NCI-H446 (cell line): ENCODE measurements at regions not wholly inside any gene's neighbourhood (a gene's known extent, or its start where the extent isn't known, plus 50 kb on each side); places are given as distances from the start of the nearest gene placed in this dataset.
A peak's percentile ranks its signal among the peaks of the same experiment; 100 is the strongest.
"Not testable (repeated sequence)": the region's sequence is repeated elsewhere in the genome, so short reads cannot be mapped to it uniquely, and the experiment has no call there.

ENCODE experiments used
- DNase-seq, 2 experiments: peaks; one replicate each; lab custom pipeline; 2025; lab: John Stamatoyannopoulos, UW

DNA sequence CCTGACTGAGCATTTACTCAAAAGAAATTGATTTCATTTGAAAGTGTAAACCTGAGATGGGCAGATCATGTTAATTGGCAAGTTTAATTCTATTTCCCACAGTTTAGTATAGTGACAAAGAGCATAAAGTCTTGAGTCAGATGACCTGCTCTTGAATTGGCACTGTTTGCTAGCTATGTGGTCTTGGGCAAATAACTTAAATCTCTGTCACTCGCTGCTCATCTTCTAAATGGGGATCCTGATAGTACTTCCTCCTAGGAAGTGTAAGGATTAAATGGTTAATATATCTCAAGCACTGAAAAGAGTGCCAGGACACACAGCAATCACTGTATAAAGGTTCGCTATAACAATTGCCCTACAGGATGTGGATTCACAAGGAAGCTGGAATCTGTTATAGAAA, 242.8 kb upstream of the JADE1 start:
- DNase-seq, result no peak

DNA sequence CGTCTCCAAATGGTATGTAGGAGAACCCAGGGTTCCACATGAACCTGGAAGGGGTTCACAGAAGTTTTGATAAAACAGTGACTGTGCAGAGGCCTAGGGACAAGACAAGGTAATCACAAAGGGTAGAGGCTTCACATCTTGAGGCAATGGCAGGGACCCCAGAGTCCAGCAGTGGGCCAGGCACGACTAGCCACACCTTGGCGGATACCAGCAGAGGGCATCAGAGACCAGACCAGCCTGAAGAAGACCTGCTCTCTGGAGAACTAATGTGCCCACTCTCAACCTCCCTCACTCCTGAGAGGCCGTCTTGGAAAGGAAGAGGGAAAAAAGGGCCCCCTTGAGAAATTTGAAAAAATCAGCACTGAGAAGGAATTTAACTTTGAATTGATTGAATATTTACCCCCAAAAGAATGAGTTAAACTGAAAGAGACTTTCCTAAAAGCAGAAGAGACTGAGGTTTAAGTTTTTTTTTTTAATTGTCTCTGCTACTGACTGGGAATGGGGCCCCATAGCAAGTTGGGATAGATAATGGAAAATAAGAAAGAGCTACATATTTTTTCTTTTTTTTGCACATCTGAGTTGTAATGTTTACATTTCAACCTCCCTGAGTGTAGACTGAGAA, 243.8 kb upstream of the JADE1 start:
- DNase-seq, result peak in 1 of 2 experiments; percentile 32

DNA sequence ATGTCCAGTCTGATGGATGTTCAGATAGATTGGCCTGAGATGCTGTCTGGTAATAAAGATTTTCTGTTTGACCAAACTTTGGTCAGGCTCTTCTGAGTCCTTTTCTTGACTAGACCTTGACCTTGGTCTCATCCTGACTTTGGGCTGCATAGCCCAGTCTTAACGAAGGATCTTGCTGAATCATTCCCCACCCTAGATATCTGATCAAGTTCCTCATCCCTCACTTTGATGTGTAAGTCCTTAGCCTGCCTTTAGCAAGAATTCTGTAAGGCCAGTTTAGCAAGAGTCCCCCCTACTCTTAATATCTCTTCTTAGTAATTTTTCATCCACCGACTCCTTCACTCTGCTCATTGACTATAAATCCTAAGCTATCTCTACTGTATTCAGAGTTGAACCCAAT, 244.4 kb upstream of the JADE1 start:
- DNase-seq, result no peak

DNA sequence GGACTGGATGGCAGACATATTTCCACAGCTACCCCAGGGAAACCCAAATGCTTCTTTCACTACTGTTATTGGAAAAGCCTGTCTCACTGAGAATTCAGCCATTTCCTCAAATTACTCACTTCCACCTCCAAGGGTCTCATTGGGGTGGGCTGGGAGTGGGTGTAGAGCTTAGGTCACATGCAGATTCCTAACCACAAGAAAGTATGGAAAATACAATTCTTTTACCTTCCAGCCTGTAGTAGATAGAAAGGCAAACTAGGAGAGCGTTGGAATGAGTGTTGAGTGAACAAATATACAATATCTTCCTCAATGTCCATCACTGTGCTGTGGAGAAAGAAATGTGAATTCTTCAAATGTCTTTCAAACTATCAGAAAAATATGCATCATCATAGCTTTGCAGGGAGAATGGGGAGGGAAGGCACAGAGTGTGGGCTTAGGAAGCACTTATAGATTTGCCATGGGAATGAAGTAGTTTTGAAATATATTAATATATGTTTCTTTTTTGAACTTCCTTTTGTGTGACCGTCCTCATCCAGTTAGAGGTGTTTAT, 245.3 kb upstream of the JADE1 start:
- DNase-seq, result no peak

DNA sequence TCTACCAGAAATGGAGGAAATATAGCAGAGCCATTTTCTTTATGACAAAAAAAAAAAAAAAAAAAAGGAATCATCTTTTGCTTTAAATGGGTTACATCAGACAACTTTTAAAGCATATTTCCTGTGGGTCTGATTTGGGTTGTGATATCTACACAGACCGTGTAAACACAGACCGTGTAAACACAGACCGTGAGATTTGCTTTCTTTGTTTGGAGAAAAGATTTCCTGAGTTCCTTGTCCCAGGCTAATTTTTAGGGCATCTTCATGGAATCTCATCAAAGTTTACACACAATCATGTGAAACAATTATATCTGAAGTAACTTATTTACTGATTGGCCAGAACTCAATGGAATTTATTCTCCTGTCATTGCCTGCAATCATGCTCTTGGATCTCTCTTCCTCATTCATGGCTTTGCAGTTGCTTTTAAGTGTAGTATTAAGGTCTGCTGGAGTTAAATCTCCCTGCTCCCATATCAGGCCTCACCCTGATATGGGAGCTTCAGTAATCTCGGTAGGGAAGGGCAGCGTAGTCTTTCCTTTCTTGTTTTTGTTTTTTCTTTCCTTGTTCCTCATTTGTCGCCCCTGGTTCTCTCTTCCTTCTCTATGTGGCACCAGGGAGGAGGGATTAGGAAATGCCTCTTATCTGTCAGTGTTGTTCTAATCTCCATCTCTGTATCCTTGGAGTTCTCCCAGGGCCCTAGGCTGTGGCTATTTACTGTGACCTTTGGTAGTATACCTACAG, 248.6 kb upstream of the JADE1 start:
- DNase-seq, result no peak

DNA sequence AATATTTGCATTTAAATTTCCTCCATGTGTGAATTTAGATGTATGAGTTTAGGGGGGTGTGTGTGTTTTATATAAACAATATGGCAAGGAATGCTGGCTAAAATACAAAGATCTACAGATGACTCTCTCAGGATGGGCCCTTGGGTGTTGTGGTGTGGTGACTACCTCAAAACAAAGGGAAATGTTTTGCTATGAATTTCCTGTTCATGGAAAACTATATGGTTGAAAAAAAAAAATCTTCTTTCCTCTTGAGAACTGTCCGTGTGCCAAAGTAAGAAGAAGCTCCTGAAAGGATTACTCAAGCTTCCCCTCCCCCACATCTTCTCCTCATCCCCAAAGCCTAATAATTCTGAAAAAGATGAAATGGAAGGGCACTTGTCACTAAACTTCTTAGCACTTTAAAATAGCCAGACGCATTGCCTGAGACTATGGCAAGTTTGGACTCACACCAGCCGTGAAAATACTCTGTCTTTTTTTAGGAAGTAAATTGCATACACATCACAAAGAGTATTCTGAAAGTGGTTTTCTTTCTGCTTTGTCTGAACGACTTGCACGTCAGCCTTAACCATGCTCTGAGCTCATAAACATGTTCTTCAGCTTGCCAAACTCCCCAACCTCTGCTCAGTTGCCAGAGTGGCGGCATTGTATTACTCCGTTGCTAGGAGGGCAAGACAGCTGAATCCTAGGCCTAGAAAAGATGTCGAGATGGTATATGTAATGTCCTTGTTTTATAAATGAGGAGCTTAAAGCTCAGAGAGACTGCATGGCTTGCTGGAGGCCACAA, 250.4 kb upstream of the JADE1 start:
- no peak for DNase-seq

DNA sequence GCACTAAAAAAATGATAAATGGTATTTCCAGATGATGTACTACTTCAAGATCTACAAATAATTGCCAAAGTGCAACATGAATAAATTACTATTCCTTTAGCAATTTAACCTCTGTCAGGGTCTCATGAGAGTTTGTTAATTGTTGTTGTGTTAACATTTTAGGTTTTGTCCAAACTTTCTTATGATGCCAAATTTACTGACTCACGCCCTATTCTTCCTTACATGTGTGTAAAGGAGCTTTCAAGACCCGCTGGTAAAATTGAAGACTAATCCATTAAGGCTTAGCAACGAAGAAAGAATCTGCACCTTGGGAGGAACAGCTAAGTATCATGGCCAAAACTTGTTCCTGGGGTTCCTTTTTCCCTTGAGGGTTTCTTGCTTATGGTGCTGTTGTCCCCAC, 252.7 kb upstream of the JADE1 start:
- DNase-seq, result no peak

DNA sequence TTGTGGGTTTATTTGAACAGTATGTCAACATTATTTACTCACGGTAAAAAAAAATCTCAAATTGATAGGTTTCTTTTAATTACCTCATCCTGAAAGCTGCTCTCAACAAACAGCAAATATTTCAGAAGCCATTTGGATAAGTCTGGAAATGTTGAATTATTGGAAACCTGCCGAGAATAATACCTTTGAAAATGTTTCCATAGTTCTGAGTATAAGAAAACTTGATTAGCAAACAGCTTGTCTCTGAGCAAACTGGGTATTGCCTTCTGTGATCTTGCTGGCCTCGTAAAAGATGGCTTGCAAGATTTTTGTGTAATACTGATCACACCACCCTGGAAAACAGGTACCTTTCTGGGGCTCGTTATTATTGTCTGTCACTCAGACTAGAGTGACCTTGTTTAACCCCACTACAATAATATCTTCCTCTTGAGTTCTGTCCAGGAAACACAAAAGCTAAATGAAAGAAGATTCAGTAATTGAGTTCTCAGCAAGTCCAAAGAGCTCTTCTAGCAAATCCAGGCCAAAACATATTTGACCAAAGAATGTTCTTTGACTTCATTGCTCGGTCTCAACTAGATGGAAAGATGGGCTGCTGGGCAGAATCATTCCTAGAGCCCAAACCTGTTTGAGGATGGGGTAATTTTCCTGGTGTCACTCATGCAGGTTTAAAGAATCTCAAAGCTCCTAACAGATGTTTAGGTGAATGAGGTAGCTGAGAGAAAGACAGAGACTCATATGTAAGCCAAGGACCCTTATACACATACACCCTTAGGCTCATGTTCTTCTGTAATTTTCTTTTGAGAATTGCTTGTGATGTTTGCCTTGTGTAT, 255.6 kb upstream of the JADE1 start:
- peak in 1 of 2 experiments; percentile 50 for DNase-seq

DNA sequence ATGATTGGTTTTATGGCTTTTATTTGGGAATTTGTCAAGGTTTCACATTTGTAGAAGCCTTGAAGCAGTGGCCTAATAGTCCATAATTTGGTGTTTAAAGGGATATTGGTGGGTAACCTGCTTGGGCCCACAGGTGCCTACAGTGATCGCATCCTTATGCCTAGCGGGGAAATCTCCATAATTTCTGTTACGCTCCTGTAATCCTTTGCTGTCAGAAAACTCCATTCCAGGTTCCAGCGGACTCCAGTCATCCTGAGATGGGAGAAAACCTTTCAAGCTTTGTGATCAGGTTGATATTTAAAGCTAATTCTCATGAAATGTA, 257.0 kb upstream of the JADE1 start:
- no peak for DNase-seq

DNA sequence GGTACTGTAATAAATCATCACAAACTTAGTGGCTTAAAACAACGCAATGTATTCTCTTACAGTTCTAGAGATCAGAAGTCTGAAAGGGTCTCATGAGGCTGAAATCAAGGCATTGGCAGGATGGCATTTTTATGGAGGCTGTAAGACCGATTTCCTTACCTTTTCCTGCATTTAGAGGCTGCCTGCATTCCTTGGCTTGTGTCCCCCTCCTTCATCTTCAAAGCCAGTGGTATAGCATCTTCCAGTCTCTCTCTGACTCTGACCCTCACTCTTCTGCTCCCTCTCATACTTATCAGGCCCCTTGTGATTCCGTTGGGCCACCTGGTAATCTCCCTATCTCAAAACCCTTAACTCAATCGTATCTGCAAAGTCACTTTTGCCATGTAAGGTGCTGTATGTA, 258.2 kb upstream of the JADE1 start:
- no peak for DNase-seq

DNA sequence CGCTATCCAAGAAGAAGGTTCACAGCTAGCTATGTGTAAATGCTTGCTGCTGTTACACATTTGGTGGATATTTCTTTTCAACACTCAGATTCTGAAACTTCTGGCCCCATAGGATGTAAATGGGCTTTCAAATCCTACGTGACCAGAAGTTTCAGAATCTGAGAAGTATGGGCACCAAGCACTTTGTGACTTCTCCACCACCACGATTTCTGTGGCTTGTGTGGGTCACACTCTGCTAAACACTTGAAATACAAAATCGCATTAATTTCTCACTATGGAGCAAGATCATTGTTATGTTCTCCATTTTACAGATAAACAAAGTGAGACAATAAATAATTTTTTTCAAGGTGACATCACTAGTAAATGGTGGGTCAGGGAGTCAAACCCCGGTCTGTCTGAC, 259.4 kb upstream of the JADE1 start:
- no peak for DNase-seq

DNA sequence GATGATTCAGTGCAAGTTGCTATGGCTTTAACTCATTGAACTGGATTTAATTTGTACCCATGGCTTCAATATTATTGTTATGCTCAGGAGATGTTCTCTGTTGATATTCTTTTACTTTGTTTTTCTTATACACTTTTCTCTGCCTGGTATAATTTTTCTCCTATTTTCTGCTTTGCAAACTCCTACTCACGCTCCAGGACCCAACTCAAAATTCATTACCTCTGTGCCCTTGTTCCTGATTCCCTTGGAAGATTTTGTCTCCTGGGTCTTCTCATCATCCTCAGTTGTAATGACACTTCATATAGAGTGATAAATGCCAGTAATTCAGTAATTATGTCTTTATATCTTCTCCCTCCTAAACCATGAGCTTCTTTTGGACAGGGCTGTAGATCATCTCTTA, 259.9 kb upstream of the JADE1 start:
- DNase-seq, result no peak

DNA sequence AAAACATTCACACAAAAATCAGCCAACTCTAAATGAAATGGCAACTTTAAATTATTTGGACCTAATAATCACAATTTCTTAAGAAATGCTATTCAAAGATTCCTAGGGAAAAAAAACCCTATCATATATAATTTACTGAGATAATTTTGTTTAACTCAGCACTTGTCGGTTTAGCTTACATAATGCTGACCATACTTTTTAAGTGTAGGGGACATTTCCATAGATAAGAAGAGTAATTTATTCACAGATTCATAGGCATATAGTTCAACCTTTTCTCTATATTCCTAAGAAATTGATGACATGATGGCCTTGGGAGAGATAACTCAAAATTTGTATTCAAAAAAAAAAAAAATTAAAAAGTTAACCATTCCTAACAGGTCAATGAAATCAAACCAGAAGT, 260.8 kb upstream of the PGRMC2 start:
- DNase-seq, result no peak

DNA sequence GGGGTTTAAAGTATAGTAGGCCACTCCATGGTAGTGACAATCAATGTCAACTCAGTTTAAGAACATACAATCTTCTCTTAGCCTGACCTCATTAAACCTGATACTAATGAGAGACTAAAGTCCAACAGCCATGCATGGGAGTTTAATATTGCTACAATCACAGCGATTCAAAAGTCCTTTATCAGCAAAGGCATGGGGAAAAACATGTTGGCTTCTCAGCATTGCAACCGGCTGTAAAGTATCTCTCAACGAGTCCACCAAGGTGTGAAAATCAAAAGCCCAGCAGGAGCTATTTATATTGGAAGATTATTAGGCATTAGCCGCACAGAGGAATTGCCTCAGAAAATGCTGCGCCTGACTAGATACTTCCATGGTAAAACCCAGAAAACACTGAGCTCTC, 256.7 kb upstream of the PGRMC2 start:
- DNase-seq, result no peak

DNA sequence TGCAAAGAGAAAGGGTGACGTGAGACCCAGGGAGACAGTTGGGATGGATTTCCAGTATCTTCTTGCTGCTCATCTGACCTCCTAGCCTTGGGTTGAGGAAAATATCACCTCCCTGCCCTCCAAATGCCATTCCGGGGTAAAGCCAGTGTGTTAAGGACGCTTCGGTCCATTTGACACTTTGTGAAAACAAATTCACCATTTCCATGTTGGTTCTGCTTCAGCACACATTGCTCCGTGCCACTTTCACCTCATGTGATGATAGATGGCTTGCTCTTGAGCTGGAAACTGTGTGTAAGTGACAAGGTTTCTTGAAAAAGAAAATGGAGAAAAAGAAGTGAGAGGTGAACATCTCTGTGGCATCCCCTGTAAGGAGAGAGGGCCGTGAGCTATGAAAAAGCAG, 256.1 kb upstream of the PGRMC2 start:
- no peak for DNase-seq

DNA sequence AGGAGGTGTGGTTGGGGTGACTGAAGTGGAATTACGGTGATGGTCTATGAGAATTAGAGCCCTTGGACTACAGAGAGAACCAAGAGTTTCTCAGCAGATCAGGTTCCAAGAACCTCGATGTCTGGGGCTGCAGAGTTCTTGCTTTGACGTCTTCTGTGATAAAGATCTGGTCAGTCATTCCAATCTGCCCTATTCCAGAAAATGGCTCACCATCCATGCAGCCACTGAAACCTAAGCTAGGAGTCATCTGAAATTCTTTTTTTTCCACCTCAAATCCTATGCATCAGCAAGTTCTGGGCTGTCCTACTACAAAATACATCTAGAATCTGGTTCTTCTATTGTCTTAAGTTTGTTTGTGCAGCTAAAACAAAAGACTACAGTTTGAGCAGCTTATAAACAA, 254.4 kb upstream of the PGRMC2 start:
- no peak for DNase-seq

DNA sequence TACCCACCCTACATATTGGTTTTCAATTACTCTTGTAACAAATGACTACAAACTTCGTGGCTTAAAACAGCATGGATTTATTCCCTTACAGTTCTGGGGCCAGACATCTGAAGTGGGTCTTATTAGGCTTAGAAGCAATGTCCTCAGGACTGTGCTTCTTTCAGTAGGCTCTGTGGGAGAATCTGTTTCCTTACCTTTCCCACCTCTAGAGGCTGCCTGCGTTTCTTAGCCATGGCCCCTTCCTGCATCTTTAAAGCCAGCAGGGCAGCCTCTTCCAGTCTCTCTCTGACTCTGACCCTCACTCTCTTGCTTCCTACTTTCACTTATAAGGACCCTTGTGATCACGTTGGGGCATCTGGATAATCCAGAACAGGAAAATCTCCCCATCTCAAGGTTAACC, 252.5 kb upstream of the PGRMC2 start:
- DNase-seq, result no peak

DNA sequence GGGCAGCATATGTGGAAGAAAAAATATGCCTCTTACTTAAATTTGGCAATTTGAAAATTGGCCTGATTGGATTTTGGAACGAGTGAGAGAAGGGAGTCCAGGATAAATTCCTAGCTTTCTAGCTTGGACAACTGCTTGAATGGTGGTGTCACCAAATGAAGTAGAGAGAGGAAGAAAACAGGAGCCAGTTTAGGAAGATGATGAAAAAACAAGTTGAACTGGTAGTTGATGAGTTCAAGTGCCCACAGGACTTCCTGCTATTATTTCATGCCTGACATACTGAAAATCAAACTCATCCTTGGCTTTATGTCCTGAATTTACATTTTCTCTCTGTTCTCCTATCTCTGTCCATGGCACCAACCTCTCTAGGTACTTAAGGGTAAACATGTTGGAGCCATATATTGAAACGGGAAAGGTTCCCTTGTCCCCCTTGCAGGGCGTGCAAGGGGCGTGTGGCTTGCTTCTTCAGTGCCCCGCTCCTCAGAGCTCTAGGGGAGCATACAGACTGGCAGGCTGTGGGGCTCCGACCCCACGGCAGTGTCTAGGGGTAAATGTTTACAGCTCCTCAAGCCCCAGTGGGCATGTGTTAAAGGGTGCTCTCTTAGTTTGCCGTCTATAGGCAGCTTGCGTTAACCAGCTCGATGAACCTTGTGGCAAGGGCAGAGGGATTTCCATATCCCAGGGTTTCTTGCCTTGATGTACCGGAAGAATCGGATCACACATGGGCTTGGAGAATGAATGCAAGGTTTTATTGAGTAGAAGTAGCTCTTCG, 250.7 kb upstream of the PGRMC2 start:
- DNase-seq, result no peak

DNA sequence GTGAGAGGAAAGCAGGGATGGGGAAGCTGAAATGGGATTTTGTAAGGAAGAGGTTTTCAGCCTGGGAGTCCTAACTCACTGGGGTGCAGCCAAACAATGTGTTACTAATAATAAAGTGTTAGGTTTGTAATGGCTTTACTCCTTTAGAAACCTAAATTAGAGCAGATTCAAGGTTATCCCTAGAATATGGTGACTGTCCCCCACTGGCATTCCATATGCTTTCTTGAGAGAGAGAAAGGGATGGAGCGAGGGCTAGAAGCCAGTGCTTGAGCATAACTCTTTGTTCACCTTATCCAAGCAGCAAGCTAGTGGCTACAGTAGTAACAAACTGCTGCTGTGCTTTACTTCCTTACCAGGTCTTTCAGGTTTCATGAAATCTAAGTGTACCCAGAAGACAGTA, 249.1 kb upstream of the PGRMC2 start:
- no peak for DNase-seq

DNA sequence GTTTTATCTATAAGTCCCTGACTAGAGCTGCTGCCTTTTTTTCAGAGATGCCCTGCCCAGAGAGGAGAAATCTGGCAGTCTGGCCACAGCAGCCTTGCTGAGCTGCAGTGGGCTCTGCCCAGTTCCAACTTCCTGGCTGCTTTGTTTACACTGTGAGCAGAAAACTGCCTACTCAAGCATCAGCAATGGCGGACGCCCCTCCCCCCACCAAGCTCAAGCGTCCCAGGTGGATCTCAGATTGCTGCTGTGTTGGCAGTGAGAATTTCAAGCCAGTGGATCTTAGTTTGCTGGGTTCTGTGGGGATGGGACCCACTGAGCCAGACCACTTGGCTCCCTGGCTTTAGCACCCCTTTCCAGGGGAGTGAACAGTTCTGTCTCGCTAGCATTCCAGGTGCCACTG, 247.9 kb upstream of the PGRMC2 start:
- not testable (repeated sequence) for DNase-seq

DNA sequence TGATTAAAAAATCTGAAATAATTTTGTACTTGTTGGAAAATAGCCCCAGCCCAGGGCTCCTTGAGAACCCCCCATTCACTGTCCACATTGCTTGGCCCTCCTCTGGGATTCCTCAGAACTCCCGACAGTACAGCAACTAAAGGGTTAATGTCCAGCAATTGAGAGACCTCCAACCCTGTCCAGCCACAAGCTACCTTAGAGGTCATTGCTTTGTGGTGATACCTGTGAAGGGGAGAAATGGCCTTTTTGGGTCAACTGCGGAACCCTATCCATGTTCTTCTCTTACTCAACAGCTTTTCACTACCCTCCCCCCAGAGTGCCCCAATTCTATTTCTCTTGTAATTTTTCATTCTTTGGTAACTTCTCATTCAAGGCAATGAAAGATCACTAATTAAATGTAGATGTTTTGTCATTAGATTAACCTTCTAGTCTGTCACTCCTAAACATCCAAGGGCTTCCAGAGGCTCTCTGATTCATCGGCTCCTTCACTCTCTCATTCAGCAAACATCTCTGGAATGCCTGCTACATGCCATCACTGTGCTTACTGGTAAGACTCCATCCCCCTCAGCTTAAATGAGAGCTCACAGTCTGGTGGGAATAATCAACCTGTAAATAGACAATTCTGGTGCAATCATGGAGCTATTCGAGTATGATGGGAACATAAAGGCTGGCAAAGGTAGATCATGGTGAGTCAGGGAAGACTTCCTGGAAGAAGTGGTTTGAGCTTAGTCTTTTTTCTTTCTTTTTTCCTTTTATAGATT, 241.4 kb upstream of the PGRMC2 start:
- DNase-seq, result no peak
